ENCODE measurements at regions not wholly inside any gene's neighbourhood (a gene's known extent, or its start where the extent isn't known, plus 50 kb on each side); places are given as distances from the start of the nearest gene placed in this dataset.

GRCh38 chr10:42149027-42149700 is 489.2 kb downstream of the ZNF33B start:
- 62% methylated on average over 23 of the region's 42 CpGs for WGBS (ENCODE audit: low lambda C conversion rate)
- no peaks in the 10 kb centered on the region for H3K36me3 ChIP-seq (replicated peaks in 1 of 2; ENCODE audit: control insufficient read depth in 1 of 2, insufficient read depth in 2 of 2, low read length in 2 of 2)
- BruUV-seq (replicated peaks), result no TSS peak
- H3K79me2 ChIP-seq (ENCODE audit: insufficient read depth, low read length), result no peaks in the 10 kb centered on the region
- in situ Hi-C loops (cut with HindIII; ENCODE audit: extremely low pct_ligation_motif_present, low pct_unique_long_range_greater_than_20kb) (no loop called here), intact Hi-C loops (cut with micrococcal nuclease; ENCODE audit: unreplicated experiment) (no loop called here)
- TF ChIP-seq ZXDC (CRISPR knock-in tag; IDR thresholded peaks at IDR 0.05) (no peak), NFATC3 (CRISPR knock-in tag; IDR thresholded peaks at IDR 0.05) (no peak), MXI1 (IDR thresholded peaks at IDR 0.05; ENCODE audit: borderline replicate concordance, low read depth, low read length) (no peak), ZNF282 (IDR thresholded peaks at IDR 0.05; ENCODE audit: partially characterized antibody) (no peak), PHF21A (CRISPR knock-in tag; IDR thresholded peaks at IDR 0.05) (no peak), HNRNPL (IDR thresholded peaks at IDR 0.05; ENCODE audit: low read depth, low read length) (no peak), MZF1 (CRISPR knock-in tag; IDR thresholded peaks at IDR 0.05; ENCODE audit: borderline replicate concordance) (no peak), MATR3 (CRISPR knock-in tag; IDR thresholded peaks at IDR 0.05) (no peak), MBNL3 (CRISPR knock-in tag; conservative IDR thresholded peaks at IDR 0.05) (no peak), ZNF879 (CRISPR knock-in tag; IDR thresholded peaks at IDR 0.05) (no peak), ZNF44 (CRISPR knock-in tag; IDR thresholded peaks at IDR 0.05) (no peak), MLLT10 (CRISPR knock-in tag; IDR thresholded peaks at IDR 0.05) (no peak), STAT6 (CRISPR knock-in tag; IDR thresholded peaks at IDR 0.05; ENCODE audit: borderline replicate concordance) (no peak), ZNF432 (CRISPR knock-in tag; IDR thresholded peaks at IDR 0.05; ENCODE audit: borderline replicate concordance) (no peak), TMF1 (CRISPR knock-in tag; IDR thresholded peaks at IDR 0.05; ENCODE audit: low read depth) (no peak), CCDC6 (CRISPR knock-in tag; IDR thresholded peaks at IDR 0.05) (no peak)
- FAIRE-seq (no peak), ATAC-seq (no peak), DNase-seq (ENCODE audit: low spot score) (no peak)
- no peak overlapping the region for H3K4me3 ChIP-seq (replicated peaks in 1 of 3; ENCODE audit: insufficient read depth in 1 of 3, low read depth in 2 of 3, low read length in 3 of 3)
- H3K27me3 ChIP-seq (ENCODE audit: control insufficient read depth in 1 of 2, insufficient read depth in 2 of 2, low read length in 2 of 2), result no peaks in the 10 kb centered on the region
- no peak overlapping the region for H3K27ac ChIP-seq (ENCODE audit: extremely low read length, insufficient read depth, low read length)
- no peak overlapping the region for H3K4me2 ChIP-seq (ENCODE audit: low read depth, low read length)
- H3K9ac ChIP-seq (ENCODE audit: insufficient read depth, low read depth, low read length), result no peak overlapping the region
- CTCF ChIA-PET (ENCODE audit: low intra/inter-chr PET ratio, low total read pairs), result no interaction called here
- peaks cover 39% of the 10 kb centered on the region for H3K9me3 ChIP-seq (ENCODE audit: low read length)
- H3K4me1 ChIP-seq (ENCODE audit: insufficient read depth, low read length), result no peaks in the 10 kb centered on the region
- H4K20me1 ChIP-seq (ENCODE audit: insufficient read depth, low read length), result no peaks in the 10 kb centered on the region
- POLR2A ChIA-PET, result no interaction called here
- no peak overlapping the region for H2AFZ ChIP-seq (ENCODE audit: low read length)
